HG03521 (cell line): ENCODE measurements at regions not wholly inside any gene's neighbourhood (a gene's known extent, or its start where the extent isn't known, plus 50 kb on each side); places are given as distances from the start of the nearest gene placed in this dataset.

Experiments
- ATAC-seq: cut with Tn5 transposase; IDR thresholded peaks from one replicate; pipeline ENCODE4 v1.9.1; 2021; ENCODE audit warnings: mild to moderate bottlenecking, moderate library complexity; ENCODE audit not compliant: unreplicated experiment

DNA sequence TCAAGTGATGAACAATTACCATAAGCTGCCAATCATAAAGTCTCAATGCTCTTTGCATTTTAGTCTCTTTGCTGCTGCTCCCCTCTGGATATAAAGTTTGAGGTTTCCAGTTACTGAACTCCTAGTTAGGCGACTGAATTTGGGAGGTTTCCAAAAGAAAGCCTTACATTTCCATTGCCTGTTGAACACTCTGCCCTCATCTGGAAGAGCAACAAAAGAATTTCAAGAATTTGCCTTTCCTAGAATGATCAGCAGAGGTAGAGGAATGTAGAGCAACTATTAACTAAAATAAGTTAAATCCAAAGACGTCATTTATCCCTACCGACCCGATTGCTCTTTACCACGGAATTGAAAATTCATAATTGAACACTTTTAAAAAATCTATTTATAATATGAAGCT is 53.4 kb upstream of the PRICKLE2 start:
- no peak for ATAC-seq

DNA sequence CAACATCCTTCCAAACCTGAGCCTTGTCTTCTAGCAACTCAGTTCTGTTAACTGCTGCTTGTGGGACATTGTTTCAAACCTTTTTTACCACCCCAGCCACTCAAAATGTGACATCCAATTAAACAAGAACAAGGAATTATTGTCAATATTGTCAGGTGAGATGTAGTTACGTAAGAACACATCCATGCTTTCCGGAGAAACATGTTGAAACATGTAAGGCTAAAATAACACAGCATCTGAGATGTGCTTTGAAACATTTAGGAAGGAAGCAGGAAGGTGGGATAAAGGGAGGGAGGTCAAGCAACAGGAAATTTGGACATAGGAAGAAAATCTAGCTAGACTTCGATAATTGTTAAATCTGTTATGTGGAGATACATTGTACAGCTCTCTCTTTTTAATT is 50.9 kb upstream of the PRICKLE2 start:
- ATAC-seq: no peak
